A673 (cell line): ENCODE measurements at regions not wholly inside any gene's neighbourhood (a gene's known extent, or its start where the extent isn't known, plus 50 kb on each side); places are given as distances from the start of the nearest gene placed in this dataset.

Experiments
- BruUV-seq: library from RNA; stranded (reverse); fragments of 400-500 nt; replicated peaks from 2 replicates; lab custom pipeline; 2021; lab: Mats Ljungman, UMichigan
- CTCF ChIA-PET: fragments of 300-600 bp; sonication (Branson Sonifier 250); formaldehyde crosslinking; loops from one replicate; lab custom pipeline; 2022; ENCODE audit warnings: antibody characterized with exemption; lab: Charles Lee
- POLR2A ChIA-PET: fragments of 300-600 bp; sonication (Branson Sonifier 250); formaldehyde crosslinking; loops from one replicate; lab custom pipeline; 2022; ENCODE audit warnings: antibody characterized with exemption; ENCODE audit not compliant: low non-redundant PET; lab: Charles Lee
- DNase-seq: peaks from one replicate; pipeline ENCODE4 v3.0.0-alpha.2; 2015; ENCODE audit warnings: low spot score
- H3K27ac ChIP-seq: fragments of 200-600 bp; sonication (generic); 2 replicates; pipeline ENCODE4 v1.5.1; 2016; ENCODE audit warnings: mixed run types, low read depth, mild to moderate bottlenecking, mixed read lengths, antibody characterized with exemption, low read length; ENCODE audit not compliant: poor library complexity, severe bottlenecking
- H3K27me3 ChIP-seq: fragments of 200-600 bp; sonication (generic); replicated peaks from 2 replicates; pipeline ENCODE4 v1.6.1; 2017; ENCODE audit warnings: mixed run types, low read depth, mild to moderate bottlenecking, mixed read lengths, antibody characterized with exemption, low read length; ENCODE audit not compliant: insufficient read depth, poor library complexity
- H3K36me3 ChIP-seq: fragments of 200-600 bp; sonication (generic); 2 replicates; pipeline ENCODE4 v1.6.1; 2016; ENCODE audit warnings: mixed run types, mild to moderate bottlenecking, mixed read lengths, antibody characterized with exemption, low read length; ENCODE audit not compliant: insufficient read depth, poor library complexity, severe bottlenecking
- H3K4me1 ChIP-seq: fragments of 200-600 bp; sonication (generic); 2 replicates; pipeline ENCODE4 v1.6.1; 2017; ENCODE audit warnings: mixed run types, mild to moderate bottlenecking, mixed read lengths, antibody characterized with exemption, low read length; ENCODE audit not compliant: insufficient read depth, poor library complexity, severe bottlenecking
- H3K4me3 ChIP-seq: fragments of 200-600 bp; sonication (generic); 2 replicates; pipeline ENCODE4 v1.5.1; 2016; ENCODE audit warnings: low read depth, mixed run types, mild to moderate bottlenecking, mixed read lengths, low read length; ENCODE audit not compliant: poor library complexity, severe bottlenecking
- H3K9me3 ChIP-seq: fragments of 200-600 bp; sonication (generic); 2 replicates; pipeline ENCODE4 v1.6.1; 2016; ENCODE audit warnings: mixed run types, low read depth, mild to moderate bottlenecking, mixed read lengths, antibody characterized with exemption, low read length; ENCODE audit not compliant: poor library complexity, severe bottlenecking
- EZH2 ChIP-seq: fragments of 200-600 bp; sonication (generic); IDR thresholded peaks from 2 replicates; pipeline ENCODE4 v1.6.1; 2017; ENCODE audit warnings: borderline replicate concordance, low read depth, mild to moderate bottlenecking, mixed read lengths, antibody characterized with exemption, low read length; ENCODE audit not compliant: poor library complexity, severe bottlenecking
- intact Hi-C: fragments of 100-400 bp; cut with micrococcal nuclease; formaldehyde crosslinking; loops from one replicate; pipeline ENCODE4 v1.10.0; 2022; ENCODE audit not compliant: unreplicated experiment
- TF ChIP-seq, protein P1 (sequence below): fragments of 300-800, 200-600 bp; sonication (generic); conservative IDR thresholded peaks from 2 replicates; pipeline ENCODE4 v1.5.1; 2017; ENCODE audit warnings: low read depth, mild to moderate bottlenecking, antibody characterized with exemption, low read length, moderate library complexity, mixed read lengths

DNA sequence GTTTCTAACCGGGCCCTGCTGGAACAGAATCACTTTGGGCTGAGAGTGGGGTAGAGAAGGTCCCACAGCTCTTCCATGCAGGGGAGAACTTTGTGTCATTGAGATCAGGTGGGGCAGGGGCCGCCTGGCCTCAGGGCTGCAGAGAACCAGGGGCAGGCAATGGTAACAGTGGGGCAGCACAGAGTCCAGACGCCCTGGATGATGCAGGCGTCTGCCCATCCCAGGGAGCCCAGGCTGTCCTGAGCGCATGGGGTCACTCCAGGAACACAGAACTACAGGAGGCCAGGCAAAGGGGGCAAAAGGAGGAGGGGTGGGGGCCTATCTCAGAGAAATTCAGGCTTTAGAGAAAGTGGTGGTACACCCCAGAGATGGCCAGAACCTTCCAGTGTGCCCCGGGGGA lies 121.3 kb downstream of the NDUFA10 start:
- no peaks in the 10 kb centered on the region for H3K4me1 ChIP-seq
- H3K36me3 ChIP-seq, result no peaks in the 10 kb centered on the region
- no peak for TF ChIP-seq EZH2
- TF ChIP-seq, protein P1, sequence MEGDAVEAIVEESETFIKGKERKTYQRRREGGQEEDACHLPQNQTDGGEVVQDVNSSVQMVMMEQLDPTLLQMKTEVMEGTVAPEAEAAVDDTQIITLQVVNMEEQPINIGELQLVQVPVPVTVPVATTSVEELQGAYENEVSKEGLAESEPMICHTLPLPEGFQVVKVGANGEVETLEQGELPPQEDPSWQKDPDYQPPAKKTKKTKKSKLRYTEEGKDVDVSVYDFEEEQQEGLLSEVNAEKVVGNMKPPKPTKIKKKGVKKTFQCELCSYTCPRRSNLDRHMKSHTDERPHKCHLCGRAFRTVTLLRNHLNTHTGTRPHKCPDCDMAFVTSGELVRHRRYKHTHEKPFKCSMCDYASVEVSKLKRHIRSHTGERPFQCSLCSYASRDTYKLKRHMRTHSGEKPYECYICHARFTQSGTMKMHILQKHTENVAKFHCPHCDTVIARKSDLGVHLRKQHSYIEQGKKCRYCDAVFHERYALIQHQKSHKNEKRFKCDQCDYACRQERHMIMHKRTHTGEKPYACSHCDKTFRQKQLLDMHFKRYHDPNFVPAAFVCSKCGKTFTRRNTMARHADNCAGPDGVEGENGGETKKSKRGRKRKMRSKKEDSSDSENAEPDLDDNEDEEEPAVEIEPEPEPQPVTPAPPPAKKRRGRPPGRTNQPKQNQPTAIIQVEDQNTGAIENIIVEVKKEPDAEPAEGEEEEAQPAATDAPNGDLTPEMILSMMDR, result no peak
- peaks cover 3% of the 10 kb centered on the region for H3K27me3 ChIP-seq
- CTCF ChIA-PET, result no interaction called here
- no TSS peak for BruUV-seq
- intact Hi-C loops, result no loop called here
- no peak overlapping the region for H3K4me3 ChIP-seq
- H3K9me3 ChIP-seq, result no peaks in the 10 kb centered on the region
- POLR2A ChIA-PET, result no interaction called here
- DNase-seq, result no peak
- no peak overlapping the region for H3K27ac ChIP-seq

DNA sequence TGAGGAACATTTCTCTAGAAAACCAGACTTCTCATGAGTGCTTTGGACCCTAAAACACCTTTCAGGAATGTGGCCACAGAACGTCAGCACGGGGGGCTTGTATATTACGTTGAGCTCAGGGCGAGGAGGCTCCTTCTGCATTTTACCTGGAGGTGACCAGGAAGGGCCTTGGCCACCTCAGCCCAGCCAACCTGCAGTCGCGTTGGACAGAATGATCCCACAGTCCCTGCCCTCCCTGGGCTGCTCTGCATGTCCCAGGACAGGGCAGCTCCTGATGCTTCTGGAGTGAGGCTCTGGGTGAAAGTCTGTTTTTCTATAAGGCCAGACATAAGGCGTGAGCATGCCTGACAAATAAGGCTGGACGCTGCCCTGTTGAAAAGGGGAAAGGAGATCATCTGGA lies 121.9 kb downstream of the NDUFA10 start:
- DNase-seq, result no peak
- ChIA-PET CTCF (no interaction called here), POLR2A (no interaction called here)
- no peaks in the 10 kb centered on the region for H3K9me3 ChIP-seq
- no TSS peak for BruUV-seq
- TF ChIP-seq, protein P1, result no peak
- no peak for TF ChIP-seq EZH2
- intact Hi-C loops, result no loop called here
- no peak overlapping the region for H3K27ac ChIP-seq
- no peak overlapping the region for H3K4me3 ChIP-seq
- peaks cover 5% of the 10 kb centered on the region for H3K27me3 ChIP-seq
- H3K4me1 ChIP-seq, result no peaks in the 10 kb centered on the region
- H3K36me3 ChIP-seq, result no peaks in the 10 kb centered on the region

DNA sequence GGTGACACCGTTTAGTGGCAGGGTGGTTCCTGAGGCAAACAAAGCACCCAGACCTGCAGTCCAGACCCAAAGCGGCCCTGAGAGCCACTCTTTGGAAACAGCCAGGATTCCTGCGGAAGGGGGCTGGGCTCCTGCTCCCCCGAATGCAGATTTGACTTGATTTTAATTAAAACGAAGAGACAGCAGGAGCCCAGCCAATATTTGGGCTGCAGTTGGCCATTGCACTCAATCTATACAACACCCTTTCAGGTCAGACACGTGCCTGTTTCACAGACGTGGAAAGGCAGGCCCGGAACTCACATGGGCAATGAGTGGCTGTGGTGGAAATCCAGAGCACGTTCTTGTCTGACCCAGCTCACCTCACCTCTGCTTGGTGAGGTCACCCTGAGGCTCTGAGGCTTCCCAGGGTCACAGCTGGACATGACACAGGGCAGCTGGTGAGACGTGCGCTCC lies 122.4 kb downstream of the NDUFA10 start:
- Histone ChIP-seq H3K36me3 (no peaks in the 10 kb centered on the region), H3K9me3 (no peaks in the 10 kb centered on the region), H3K4me1 (no peaks in the 10 kb centered on the region), H3K27me3 (peaks cover 7% of the 10 kb centered on the region), H3K27ac (no peak overlapping the region), H3K4me3 (no peak overlapping the region)
- no peak for DNase-seq
- ChIA-PET CTCF (no interaction called here), POLR2A (no interaction called here)
- intact Hi-C loops, result no loop called here
- BruUV-seq, result no TSS peak
- TF ChIP-seq EZH2, result no peak
- TF ChIP-seq, protein P1, result no peak
